Activated T-cell treated with anti-CD3 and anti-CD28 coated beads, Interleukin-2, amount 50 U/mL, for 1 hour (primary cell): ENCODE measurements at regions not wholly inside any gene's neighbourhood (a gene's known extent, or its start where the extent isn't known, plus 50 kb on each side); places are given as distances from the start of the nearest gene placed in this dataset.

Source experiments
- DNase-seq: peaks from one replicate; pipeline ENCODE4 v3.0.0-alpha.2; 2020

GRCh38 chr5:167965710-167966109, 325.7 kb upstream of the WWC1 start:
- no peak for DNase-seq

DNA sequence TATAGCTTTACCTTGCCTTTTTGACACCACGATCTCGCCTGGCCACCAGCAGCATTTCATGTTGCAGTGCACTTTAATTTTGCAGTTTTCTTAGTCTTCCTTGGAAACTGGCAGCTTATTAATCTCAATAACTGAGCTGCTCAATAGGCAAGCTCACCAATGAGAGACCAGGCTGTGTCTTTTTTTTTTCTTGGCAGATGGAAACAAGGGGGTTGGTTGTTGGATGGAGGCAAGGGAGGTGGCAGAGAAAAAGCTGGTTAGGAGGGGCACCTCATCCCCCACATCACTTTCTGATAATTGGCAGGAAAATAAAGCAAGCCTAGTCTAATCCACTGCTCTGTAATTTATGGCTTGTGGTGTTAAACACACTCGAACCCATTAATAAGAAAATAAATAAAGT, 324.5 kb upstream of the WWC1 start:
- DNase-seq, result no peak

DNA sequence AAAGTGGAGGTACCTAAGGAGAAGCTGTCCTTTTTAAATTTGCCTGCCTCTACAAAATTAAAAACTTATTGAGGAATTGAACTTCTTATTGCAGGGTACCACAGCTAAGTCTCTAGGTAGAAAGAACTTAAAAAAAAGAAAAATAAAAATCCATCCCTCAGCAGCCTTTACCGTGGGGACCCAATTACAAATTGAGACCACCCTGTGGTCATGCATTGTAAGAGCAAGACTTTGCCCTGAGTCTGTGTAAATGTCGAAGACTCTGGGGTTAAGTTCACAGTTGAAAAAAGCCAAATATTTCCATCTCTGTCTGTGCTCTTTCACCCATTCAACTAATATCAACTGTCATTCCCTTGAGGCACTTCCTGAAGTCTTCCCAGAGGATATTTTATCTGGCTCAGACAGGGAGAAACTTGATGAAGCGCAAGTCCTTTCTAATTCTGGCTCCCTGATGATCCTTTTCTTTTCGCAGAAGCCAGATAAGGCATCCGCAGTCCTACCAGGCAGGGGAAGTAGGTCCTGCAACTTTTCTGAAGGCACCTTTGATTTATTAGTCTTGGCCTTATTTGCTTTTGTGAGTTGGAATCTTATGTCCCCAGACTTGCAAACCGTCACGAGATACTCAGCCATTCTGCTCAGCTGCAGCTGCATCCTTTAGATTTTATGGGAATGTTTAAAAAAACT, 323.8 kb upstream of the WWC1 start:
- no peak for DNase-seq

GRCh38 chr5:167968837-167969236, 322.6 kb upstream of the WWC1 start:
- no peak for DNase-seq

DNA sequence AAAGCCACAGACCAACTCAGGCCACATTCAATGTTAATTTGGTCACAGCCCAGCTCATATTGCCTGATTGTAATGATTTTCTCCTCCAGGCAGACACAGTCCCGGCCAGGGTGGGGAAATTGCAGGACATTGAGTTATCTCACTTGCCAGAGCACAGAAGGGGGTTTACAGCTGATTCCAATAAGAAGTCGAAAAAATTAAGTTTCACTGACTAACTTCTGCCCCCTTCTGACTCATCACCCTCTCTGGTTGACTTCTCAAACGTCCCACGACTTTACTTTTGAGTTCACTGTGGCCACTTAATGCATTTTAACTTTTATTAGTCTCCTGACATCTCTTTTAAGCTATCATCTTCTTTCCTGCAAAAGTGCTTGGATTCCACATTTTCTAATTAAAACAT, 321.4 kb upstream of the WWC1 start:
- DNase-seq, result no peak

DNA sequence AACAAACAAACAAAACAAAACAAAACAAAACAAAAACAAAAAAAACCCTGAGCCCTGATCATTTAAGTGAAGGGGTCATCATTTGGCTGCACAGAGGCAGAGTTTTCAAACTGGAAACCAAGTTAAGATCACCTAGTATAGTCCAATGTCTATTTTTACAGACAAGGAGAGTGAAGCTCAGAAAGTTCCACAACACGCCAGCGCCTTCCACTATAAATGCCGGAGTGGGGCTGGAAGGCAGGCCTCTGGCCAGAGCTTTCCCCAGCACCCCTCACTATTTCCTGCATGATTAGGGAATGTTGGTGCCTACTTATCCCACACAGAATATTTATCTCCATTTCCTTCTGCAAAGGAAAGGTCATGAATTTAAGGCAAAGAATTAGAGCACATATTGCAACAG, 319.7 kb upstream of the WWC1 start:
- no peak for DNase-seq

- DNase-seq, result no peak
Observed at GRCh38 chr5:167973126-167973525, 318.3 kb upstream of the WWC1 start.

GRCh38 chr5:167984951-167985350, 306.5 kb upstream of the WWC1 start:
- DNase-seq, result no peak

GRCh38 chr5:167985373-167985772, 306.1 kb upstream of the WWC1 start:
- no peak for DNase-seq

GRCh38 chr5:167987490-167988280, 303.8 kb upstream of the WWC1 start:
- DNase-seq, result no peak

GRCh38 chr5:167992868-167993267, 298.6 kb upstream of the WWC1 start:
- DNase-seq, result no peak

DNA sequence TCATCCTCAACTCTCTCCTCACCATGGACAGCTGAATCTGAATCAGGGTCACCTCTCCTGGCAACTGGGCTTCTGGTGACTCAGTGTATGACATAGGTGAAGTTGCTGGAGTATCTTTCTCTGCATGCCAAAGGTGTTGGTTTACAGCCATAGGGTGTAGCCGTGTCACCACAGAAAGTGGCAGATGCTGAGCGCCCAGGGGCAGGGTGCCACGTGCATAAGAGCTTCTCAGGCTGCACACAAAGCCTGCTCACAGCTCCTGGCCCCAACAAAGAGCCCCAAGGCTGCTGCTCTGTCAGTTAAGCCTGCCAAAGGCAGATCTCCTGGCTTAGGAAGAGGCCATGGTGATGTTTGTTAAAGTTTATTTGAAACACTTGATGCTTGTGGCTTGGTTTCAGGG, 297.7 kb upstream of the WWC1 start:
- DNase-seq, result no peak

DNA sequence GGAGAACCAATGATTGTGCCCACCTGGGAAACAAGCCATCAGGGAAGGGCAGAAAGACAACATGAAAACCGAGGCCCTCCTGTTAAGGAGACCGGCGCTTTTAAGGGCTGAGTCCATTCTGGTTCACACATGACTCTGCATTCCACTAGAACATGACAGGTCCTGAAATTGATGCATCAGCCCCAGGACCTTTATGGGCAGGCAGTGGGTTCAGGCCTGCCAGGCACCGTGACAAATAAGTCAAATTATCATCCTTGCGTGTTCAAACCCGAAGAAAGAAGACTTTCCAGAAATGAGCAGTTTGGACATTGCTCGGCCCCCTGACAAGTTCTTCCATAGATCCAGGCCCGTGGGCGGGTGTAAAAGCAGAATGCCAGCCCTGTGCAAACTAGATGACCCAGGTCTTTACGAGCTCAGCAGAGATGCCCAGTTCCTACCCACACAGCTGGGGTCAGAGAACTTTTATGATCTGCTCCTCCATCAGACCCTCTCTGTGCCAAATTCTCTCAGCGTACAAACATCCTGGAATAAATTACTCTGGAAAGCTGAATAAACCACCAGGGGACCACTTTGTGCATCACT, 295.5 kb upstream of the WWC1 start:
- DNase-seq, result no peak

DNA sequence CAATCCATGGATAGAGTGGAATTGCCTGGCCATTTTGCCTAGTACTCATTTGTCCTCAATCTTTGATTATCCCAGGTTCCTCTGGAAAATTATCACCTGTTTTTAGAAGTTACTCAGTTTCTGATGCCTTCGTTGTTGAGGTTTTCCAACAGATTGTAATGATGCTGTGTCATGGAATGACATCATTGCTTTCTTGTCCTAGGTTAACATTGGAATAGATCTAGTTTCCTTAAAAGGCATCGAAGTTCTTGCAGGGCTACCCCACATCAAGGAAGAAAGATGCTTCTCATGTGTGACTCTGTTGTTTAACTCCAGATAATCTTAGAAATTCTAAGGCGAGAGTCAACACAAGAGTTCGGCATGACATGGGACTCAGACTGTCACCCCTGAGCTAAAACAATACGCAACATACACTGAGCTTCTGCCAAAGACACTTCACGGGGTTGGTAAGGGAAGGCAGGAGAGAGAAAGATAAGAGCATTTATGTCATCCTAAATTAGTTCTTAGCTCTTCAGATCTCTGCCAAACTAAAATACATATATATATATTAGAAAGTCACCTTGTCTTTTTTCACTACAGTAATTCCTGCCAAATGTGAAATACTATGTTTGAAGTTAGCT, 293.2 kb upstream of the WWC1 start:
- no peak for DNase-seq

DNA sequence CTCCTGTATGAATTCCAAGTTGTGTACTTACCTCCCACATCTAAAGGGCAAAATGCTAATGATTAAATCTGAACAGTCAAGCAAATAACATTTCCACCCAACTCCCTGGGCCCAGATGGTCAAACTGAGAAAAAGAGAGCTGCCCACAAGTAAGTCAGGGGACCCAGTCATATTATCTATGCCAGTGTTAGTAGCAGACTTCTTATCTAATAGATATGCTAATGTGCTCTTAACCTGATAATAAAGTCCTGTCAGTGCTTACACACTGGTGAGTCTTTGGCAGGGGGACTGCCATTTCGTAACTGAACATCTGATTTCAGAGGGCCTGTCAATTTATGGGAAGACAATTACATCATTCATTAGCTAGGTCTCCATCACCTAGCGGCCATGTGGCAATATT, 292.3 kb upstream of the WWC1 start:
- no peak for DNase-seq

DNA sequence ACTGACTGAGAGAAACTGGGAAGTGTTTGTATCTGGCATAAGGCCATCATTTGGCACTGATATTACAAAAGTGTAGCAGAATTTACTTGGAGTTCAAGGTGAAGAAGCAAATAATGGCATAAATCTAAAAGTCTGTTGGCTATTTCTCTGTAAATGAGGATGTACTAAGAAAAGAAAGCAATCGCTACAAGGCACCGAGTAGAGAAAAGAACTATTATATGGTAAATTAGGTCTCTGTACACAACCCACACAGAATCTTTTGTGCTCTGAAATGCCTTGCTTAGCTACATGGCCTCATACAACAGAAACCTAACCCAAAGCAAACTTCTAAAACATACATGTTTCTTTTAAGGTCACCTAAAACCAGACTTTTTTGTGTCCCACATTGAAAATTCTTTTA, 290.1 kb upstream of the WWC1 start:
- no peak for DNase-seq

GRCh38 chr5:168002116-168002515, 289.3 kb upstream of the WWC1 start:
- DNase-seq, result no peak

GRCh38 chr5:168005093-168005492, 286.4 kb upstream of the WWC1 start:
- no peak for DNase-seq

DNA sequence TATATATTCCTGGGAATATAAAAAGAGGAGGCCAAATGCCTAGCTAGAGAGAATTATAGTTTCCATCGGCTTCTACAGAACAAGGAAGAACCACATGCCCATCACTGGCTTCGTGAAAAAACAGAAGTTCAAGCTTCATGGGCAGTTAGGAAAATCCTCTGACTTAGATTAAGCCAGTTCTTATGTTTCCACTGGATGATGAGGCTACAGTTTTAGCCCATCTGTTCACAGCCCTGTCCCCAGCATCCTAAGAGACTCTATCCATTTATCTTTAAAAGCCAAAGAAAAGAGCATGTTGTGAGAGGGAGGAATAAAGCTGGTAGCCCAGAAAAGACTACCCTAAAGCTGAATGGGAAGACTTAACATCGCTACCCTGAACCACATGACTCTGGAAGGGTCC, 285.5 kb upstream of the WWC1 start:
- no peak for DNase-seq

- DNase-seq, result no peak
Observed at GRCh38 chr5:168006456-168007130, 284.9 kb upstream of the WWC1 start.

DNA sequence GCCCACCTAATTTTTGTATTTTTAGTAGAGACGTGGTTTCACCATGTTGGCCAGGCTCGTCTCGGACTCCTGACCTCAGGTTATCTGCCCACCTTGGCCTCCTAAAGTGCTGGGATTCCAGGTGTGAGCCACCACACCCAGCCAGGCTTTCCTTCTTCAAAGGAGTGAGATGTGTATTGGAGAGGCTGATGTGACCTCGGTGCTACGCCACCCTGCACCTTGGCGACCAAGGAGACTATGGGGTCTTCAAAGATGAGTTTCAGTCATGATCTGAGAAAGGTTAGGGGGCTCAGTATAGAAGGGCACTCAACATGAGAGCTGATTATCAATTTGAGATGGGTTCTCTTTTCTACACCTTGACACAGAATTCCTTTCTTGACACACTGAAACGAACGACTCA, 284.2 kb upstream of the WWC1 start:
- DNase-seq, result no peak

- DNase-seq, result no peak
Observed at GRCh38 chr5:168008555-168008954, 282.9 kb upstream of the WWC1 start.

DNA sequence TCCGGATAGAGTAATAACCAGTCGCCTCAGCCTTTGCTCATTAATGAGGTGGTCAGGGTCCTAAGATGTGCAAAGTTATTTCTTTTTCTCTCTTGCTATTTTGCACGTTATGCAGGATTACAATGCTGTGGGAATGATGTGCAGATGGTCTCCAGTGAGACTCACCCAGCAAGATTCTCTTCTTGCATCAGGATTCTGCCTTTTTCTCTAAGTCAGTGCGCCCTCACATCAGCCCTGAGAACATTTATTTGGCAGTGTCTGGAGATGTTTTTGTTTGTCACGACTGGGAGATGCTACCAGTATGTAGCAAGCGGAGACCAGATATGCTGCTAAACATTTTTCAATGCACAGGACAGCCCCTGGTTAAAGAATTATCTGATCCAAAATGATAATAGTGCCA, 280.3 kb upstream of the WWC1 start:
- no peak for DNase-seq
